GM23338 (cell line): ENCODE measurements at regions not wholly inside any gene's neighbourhood (a gene's known extent, or its start where the extent isn't known, plus 50 kb on each side); places are given as distances from the start of the nearest gene placed in this dataset.

ENCODE experiments used
- ATAC-seq: fragments of 200-7000 bp; cut with Tn5 transposase; 3 replicates; pipeline ENCODE4 v1.9.1; 2020
- DNase-seq: peaks from one replicate; pipeline ENCODE4 v3.0.0-alpha.2; 2015; ENCODE audit warnings: low spot score
- H2AFZ ChIP-seq: fragments of 200-600 bp; sonication (generic); 2 replicates; pipeline ENCODE4 v1.8.0; 2016; ENCODE audit warnings: antibody characterized with exemption, mild to moderate bottlenecking, moderate library complexity
- H3F3A ChIP-seq: fragments of 200-600 bp; sonication (generic); replicated peaks from 2 replicates; pipeline ENCODE4 v1.8.0; 2017; ENCODE audit warnings: antibody characterized with exemption, mixed run types, low read depth
- H3K27ac ChIP-seq: fragments of 200-600 bp; sonication (generic); 2 replicates; pipeline ENCODE4 v1.6.1; 2016; ENCODE audit warnings: low read depth
- H3K27me3 ChIP-seq: fragments of 200-600 bp; sonication (generic); 2 replicates; pipeline ENCODE4 v1.8.0; 2016; ENCODE audit warnings: mild to moderate bottlenecking, mixed run types, moderate library complexity; ENCODE audit not compliant: insufficient read depth
- H3K36me3 ChIP-seq: fragments of 200-600 bp; sonication (generic); 2 replicates; pipeline ENCODE4 v1.8.0; 2016; ENCODE audit warnings: mild to moderate bottlenecking; ENCODE audit not compliant: insufficient read depth
- H3K4me1 ChIP-seq: fragments of 200-600 bp; sonication (generic); 2 replicates; pipeline ENCODE4 v1.8.0; 2016; ENCODE audit warnings: mild to moderate bottlenecking, moderate library complexity; ENCODE audit not compliant: insufficient read depth
- H3K4me2 ChIP-seq: fragments of 200-600 bp; sonication (generic); 2 replicates; pipeline ENCODE4 v1.7.1; 2017; ENCODE audit warnings: mixed run types
- H3K4me3 ChIP-seq: fragments of 200-600 bp; sonication (generic); 2 replicates; pipeline ENCODE4 v1.6.1; 2016; ENCODE audit warnings: mixed run types
- H3K79me2 ChIP-seq: fragments of 200-600 bp; sonication (generic); replicated peaks from 2 replicates; pipeline ENCODE4 v1.8.0; 2017; ENCODE audit warnings: mild to moderate bottlenecking; ENCODE audit not compliant: insufficient read depth
- H3K9me2 ChIP-seq: fragments of 200-600 bp; sonication (generic); 2 replicates; pipeline ENCODE4 v1.8.0; 2017; ENCODE audit not compliant: insufficient read depth
- H4K20me1 ChIP-seq: fragments of 200-600 bp; sonication (generic); replicated peaks from 2 replicates; pipeline ENCODE4 v1.8.0; 2017; ENCODE audit warnings: mild to moderate bottlenecking; ENCODE audit not compliant: insufficient read depth
- H3K27ac Mint-ChIP-seq: 2 replicates; pipeline ENCODE4 v1.8.0; 2020; ENCODE audit warnings: inconsistent platforms, mild to moderate bottlenecking, moderate library complexity, mixed read lengths
- H3K27me3 Mint-ChIP-seq: 3 replicates; pipeline ENCODE4 v1.8.0; 2022; ENCODE audit warnings: low read depth, mild to moderate bottlenecking, moderate library complexity, mixed read lengths, inconsistent platforms; ENCODE audit not compliant: insufficient read depth, poor library complexity
- H3K36me3 Mint-ChIP-seq: 3 replicates; pipeline ENCODE4 v1.8.0; 2021; ENCODE audit warnings: low read depth, mild to moderate bottlenecking, inconsistent platforms, moderate library complexity, mixed read lengths
- H3K4me1 Mint-ChIP-seq: 3 replicates; pipeline ENCODE4 v1.8.0; 2020; ENCODE audit warnings: mild to moderate bottlenecking, inconsistent platforms, mixed read lengths
- H3K4me3 Mint-ChIP-seq: 3 replicates; pipeline ENCODE4 v1.8.0; 2021; ENCODE audit warnings: moderate library complexity, mild to moderate bottlenecking, inconsistent platforms, mixed read lengths
- H3K9me3 Mint-ChIP-seq: 3 replicates; pipeline ENCODE4 v1.8.0; 2020; ENCODE audit warnings: moderate library complexity, mild to moderate bottlenecking, inconsistent platforms, mixed read lengths
- CREB1 ChIP-seq: fragments of 250-450 bp; sonication (Bioruptor Pico); IDR thresholded peaks from 2 replicates; pipeline ENCODE4 v1.5.0; 2020; ENCODE audit warnings: low read depth, mild to moderate bottlenecking, moderate library complexity
- CTCF ChIP-seq, 2 experiments: fragments of 200-600 bp in 1 of 2; sonication (generic) in 1 of 2; conservative IDR thresholded peaks; 2 replicates each; pipeline versions ENCODE4 v1.5.1 to v1.6.1; 2016 to 2017; ENCODE audit warnings: antibody characterized with exemption in 2 of 2, low read depth in 2 of 2, mild to moderate bottlenecking in 2 of 2, moderate library complexity in 1 of 2
- JUNB ChIP-seq: IDR thresholded peaks from one replicate; pipeline ENCODE4 v1.6.1; 2016; ENCODE audit warnings: antibody characterized with exemption; ENCODE audit not compliant: unreplicated experiment
- NANOG ChIP-seq: IDR thresholded peaks from 2 replicates; pipeline ENCODE4 v1.6.1; 2016; ENCODE audit warnings: antibody characterized with exemption, borderline replicate concordance
- POLR2AphosphoS5 ChIP-seq: IDR thresholded peaks from 2 replicates; pipeline ENCODE4 v1.6.1; 2016; ENCODE audit warnings: antibody characterized with exemption, low read depth
- REST ChIP-seq: IDR thresholded peaks from one replicate; pipeline ENCODE4 v1.6.1; 2018; ENCODE audit warnings: antibody characterized with exemption; ENCODE audit not compliant: unreplicated experiment
- STAT1 ChIP-seq: IDR thresholded peaks from one replicate; pipeline ENCODE4 v1.6.1; 2016; ENCODE audit warnings: antibody characterized with exemption; ENCODE audit not compliant: unreplicated experiment
- ZNF114 ChIP-seq: fragments of 250-450 bp; sonication (Bioruptor Pico); IDR thresholded peaks from 2 replicates; pipeline ENCODE4 v1.5.0; 2020; ENCODE audit warnings: mild to moderate bottlenecking, moderate library complexity
- ZNF331 ChIP-seq: fragments of 250-450 bp; sonication (Bioruptor Pico); IDR thresholded peaks from 2 replicates; pipeline ENCODE4 v1.5.0; 2020; ENCODE audit warnings: low read depth, mild to moderate bottlenecking, moderate library complexity
- ZNF462 ChIP-seq: fragments of 250-450 bp; sonication (Bioruptor Pico); IDR thresholded peaks from 2 replicates; pipeline ENCODE4 v1.5.0; 2020; ENCODE audit warnings: mild to moderate bottlenecking, moderate library complexity

- Mint-ChIP-seq H3K4me1 (peaks cover 19% of the 10 kb centered on the region), H3K36me3 (peaks cover 4% of the 10 kb centered on the region; the same call in 2 of the 3 replicates)
- peak; percentile 69 for ATAC-seq
Measured at GRCh38 chr2:58853420-58853819, 612.3 kb upstream of the FANCL start.

GRCh38 chr2:58852905-58853304 is 611.8 kb upstream of the FANCL start:
- Histone ChIP-seq H3K36me3 (no peaks in the 10 kb centered on the region), H3K79me2 (no peaks in the 10 kb centered on the region), H3K9me2 (no peaks in the 10 kb centered on the region), H3F3A (no peaks in the 10 kb centered on the region), H3K4me2 (no peak overlapping the region), H3K4me3 (no peak overlapping the region), H3K4me1 (peaks cover 13% of the 10 kb centered on the region), H3K27me3 (no peaks in the 10 kb centered on the region), H3K27ac (no peak overlapping the region), H4K20me1 (no peaks in the 10 kb centered on the region), H2AFZ (no peak overlapping the region)
- DNase-seq (no peak), ATAC-seq (no peak)
- Mint-ChIP-seq H3K9me3 (peaks cover 4% of the 10 kb centered on the region; the same call in 2 of the 3 replicates), H3K4me1 (peaks cover 19% of the 10 kb centered on the region), H3K27me3 (no peaks in the 10 kb centered on the region), H3K27ac (no peak overlapping the region), H3K36me3 (peaks cover 4% of the 10 kb centered on the region; the same call in 2 of the 3 replicates), H3K4me3 (no peak overlapping the region)
- TF ChIP-seq NANOG, result no peak
- TF ChIP-seq REST, result no peak
- TF ChIP-seq ZNF462, result no peak
- no peak for TF ChIP-seq STAT1
- TF ChIP-seq CREB1 (CRISPR knock-in tag), result no peak
- TF ChIP-seq POLR2AphosphoS5, result no peak
- TF ChIP-seq ZNF114 (CRISPR knock-in tag), result no peak
- no peak for TF ChIP-seq JUNB
- no peak for TF ChIP-seq CTCF (conservative IDR thresholded peaks at IDR 0.05; ENCODE audit: low read depth in 2 of 2)
- no peak for TF ChIP-seq ZNF331 (CRISPR knock-in tag)

More at GRCh38 chr2:58853420-58853819, 612.3 kb upstream of the FANCL start:
- Mint-ChIP-seq H3K9me3 (peaks cover 4% of the 10 kb centered on the region; the same call in 2 of the 3 replicates), H3K4me3 (no peak overlapping the region), H3K27me3 (no peaks in the 10 kb centered on the region), H3K27ac (no peak overlapping the region)
- no peak overlapping the region for H3K4me3 ChIP-seq
- DNase-seq, result peak; percentile 44
- no peaks in the 10 kb centered on the region for H3K79me2 ChIP-seq
- H3F3A ChIP-seq, result no peaks in the 10 kb centered on the region
- H3K27me3 ChIP-seq, result no peaks in the 10 kb centered on the region
- H4K20me1 ChIP-seq, result no peaks in the 10 kb centered on the region
- H3K4me2 ChIP-seq, result no peak overlapping the region
- H3K36me3 ChIP-seq, result no peaks in the 10 kb centered on the region
- no peak for TF ChIP-seq STAT1
- H3K9me2 ChIP-seq, result no peaks in the 10 kb centered on the region
- H2AFZ ChIP-seq, result no peak overlapping the region
- peaks cover 13% of the 10 kb centered on the region for H3K4me1 ChIP-seq
- no peak overlapping the region for H3K27ac ChIP-seq
